ENCODE measurements at regions not wholly inside any gene's neighbourhood (a gene's known extent, or its start where the extent isn't known, plus 50 kb on each side); places are given as distances from the start of the nearest gene placed in this dataset.

GRCh38 chr3:165716592-165716991 is 120.6 kb downstream of the BCHE start:
- no peaks in the 10 kb centered on the region for H3K27me3 Mint-ChIP-seq
- no peaks in the 10 kb centered on the region for H3K9me3 Mint-ChIP-seq
- DNase-seq: no peak
- no peak for ATAC-seq (ENCODE audit: poor library complexity)
- no peak overlapping the region for H3K4me3 ChIP-seq (ENCODE audit: low read length)
- H3K4me1 Mint-ChIP-seq (ENCODE audit: low read depth): no peaks in the 10 kb centered on the region
- no peaks in the 10 kb centered on the region for H3K36me3 Mint-ChIP-seq (ENCODE audit: low read depth)
- no peak overlapping the region for H3K4me3 Mint-ChIP-seq
- ChIA-PET CTCF (no interaction called here), POLR2A (no interaction called here)
- intact Hi-C loops (cut with DNase I, micrococcal nuclease): no loop called here
- H3K4me1 ChIP-seq (ENCODE audit: insufficient read depth, low read length): no peaks in the 10 kb centered on the region
- TF ChIP-seq CTCF (IDR thresholded peaks at IDR 0.05): no peak
- H3K27me3 ChIP-seq (ENCODE audit: control insufficient read depth in 1 of 2, insufficient read depth in 2 of 2, low read length in 2 of 2): no peaks in the 10 kb centered on the region
- H3K9me3 ChIP-seq (ENCODE audit: control insufficient read depth in 1 of 2, insufficient read depth in 1 of 2, low read length in 2 of 2): peaks cover 5 to 30% of the 10 kb centered on the region in 2 experiments
- no peak overlapping the region for H3K27ac ChIP-seq (ENCODE audit: low read depth in 1 of 2, low read length in 2 of 2)
- no peaks in the 10 kb centered on the region for H3K36me3 ChIP-seq (ENCODE audit: insufficient read depth, low read length)
- no peak overlapping the region for H3K27ac Mint-ChIP-seq

- ChIA-PET POLR2A (no interaction called here), CTCF (no interaction called here)
- no peaks in the 10 kb centered on the region for H3K9me3 Mint-ChIP-seq
These were observed 123.7 kb downstream of the BCHE start for GRCh38 chr3:165713479-165713878.

GRCh38 chr3:165712382-165712781 is 124.8 kb downstream of the BCHE start:
- H3K27ac ChIP-seq (ENCODE audit: low read depth in 1 of 2, low read length in 2 of 2): no peak overlapping the region
- Mint-ChIP-seq H3K36me3 (ENCODE audit: low read depth) (no peaks in the 10 kb centered on the region), H3K27me3 (no peaks in the 10 kb centered on the region), H3K9me3 (no peaks in the 10 kb centered on the region), H3K4me3 (no peak overlapping the region), H3K4me1 (ENCODE audit: low read depth) (no peaks in the 10 kb centered on the region), H3K27ac (no peak overlapping the region)
- intact Hi-C loops (cut with DNase I, micrococcal nuclease): no loop called here
- no peak overlapping the region for H3K4me3 ChIP-seq (ENCODE audit: low read length)
- H3K36me3 ChIP-seq (ENCODE audit: insufficient read depth, low read length): no peaks in the 10 kb centered on the region
- CTCF ChIA-PET: no interaction called here
- H3K27me3 ChIP-seq (ENCODE audit: control insufficient read depth in 1 of 2, insufficient read depth in 2 of 2, low read length in 2 of 2): no peaks in the 10 kb centered on the region
- no peak for TF ChIP-seq CTCF (IDR thresholded peaks at IDR 0.05)
- POLR2A ChIA-PET: no interaction called here
- H3K9me3 ChIP-seq (ENCODE audit: control insufficient read depth in 1 of 2, insufficient read depth in 1 of 2, low read length in 2 of 2): peaks cover 0 to 16% of the 10 kb centered on the region in 2 experiments
- DNase-seq (no peak), ATAC-seq (ENCODE audit: poor library complexity) (no peak)
- H3K4me1 ChIP-seq (ENCODE audit: insufficient read depth, low read length): no peaks in the 10 kb centered on the region

More at GRCh38 chr3:165713479-165713878, 123.7 kb downstream of the BCHE start:
- Histone ChIP-seq H3K4me3 (ENCODE audit: low read length) (no peak overlapping the region), H3K9me3 (ENCODE audit: control insufficient read depth in 1 of 2, insufficient read depth in 1 of 2, low read length in 2 of 2) (peaks cover 0 to 16% of the 10 kb centered on the region in 2 experiments), H3K36me3 (ENCODE audit: insufficient read depth, low read length) (no peaks in the 10 kb centered on the region), H3K4me1 (ENCODE audit: insufficient read depth, low read length) (no peaks in the 10 kb centered on the region), H3K27me3 (ENCODE audit: control insufficient read depth in 1 of 2, insufficient read depth in 2 of 2, low read length in 2 of 2) (no peaks in the 10 kb centered on the region), H3K27ac (ENCODE audit: low read depth in 1 of 2, low read length in 2 of 2) (no peak overlapping the region)
- Mint-ChIP-seq H3K4me1 (ENCODE audit: low read depth) (no peaks in the 10 kb centered on the region), H3K27ac (no peak overlapping the region), H3K36me3 (ENCODE audit: low read depth) (no peaks in the 10 kb centered on the region), H3K4me3 (no peak overlapping the region), H3K27me3 (no peaks in the 10 kb centered on the region)
- DNase-seq (no peak), ATAC-seq (ENCODE audit: poor library complexity) (no peak)
- intact Hi-C loops (cut with DNase I, micrococcal nuclease): no loop called here
- no peak for TF ChIP-seq CTCF (IDR thresholded peaks at IDR 0.05)

Data from CD4-positive, alpha-beta T cell (primary cell).